Stomach (tissue), 8 donors: ENCODE measurements at regions not wholly inside any gene's neighbourhood (a gene's known extent, or its start where the extent isn't known, plus 50 kb on each side); places are given as distances from the start of the nearest gene placed in this dataset.

Experiments
- DNase-seq, 2 donors: peaks; one replicate each; pipeline versions ENCODE4 v3.0.0 to v3.0.0-alpha.2; 2013 to 2019
- H3K27ac ChIP-seq, 5 donors: fragments of 200-600 bp in 4 of 5; sonication (generic) in 4 of 5; one replicate each; pipeline ENCODE4 v1.5.1; 2013 to 2019; ENCODE audit warnings: mild to moderate bottlenecking in 1 of 5, moderate library complexity in 1 of 5
- H3K27me3 ChIP-seq, 3 donors: fragments of 200-600 bp; sonication (generic); one replicate each; pipeline ENCODE4 v1.5.1; 2017 to 2019; ENCODE audit warnings: mixed run types in 1 of 3
- H3K36me3 ChIP-seq, 4 donors: fragments of 200-600 bp; sonication (generic); 1 replicate in 3 of 4; 2 replicates in 1 of 4; pipeline ENCODE4 v1.5.1; 2016 to 2019
- H3K4me1 ChIP-seq, 4 donors: fragments of 200-600 bp; sonication (generic); one replicate each; pipeline ENCODE4 v1.5.1; 2016 to 2019
- H3K4me3 ChIP-seq, 4 donors: fragments of 200-600 bp; sonication (generic) in 3 of 4; one replicate each; pipeline ENCODE4 v1.5.1; 2016 to 2019; ENCODE audit warnings: mild to moderate bottlenecking in 1 of 4
- H3K9me3 ChIP-seq, 4 donors: fragments of 200-600 bp; sonication (generic); one replicate each; pipeline ENCODE4 v1.5.1; 2016 to 2019
- CTCF ChIP-seq, 7 experiments: fragments of 450-650 bp in 4 of 7; fragments of 200-600 bp in 3 of 7; sonication (generic) in 3 of 7; IDR thresholded peaks; one replicate each; pipeline ENCODE4 v1.5.1; 2016 to 2019; ENCODE audit warnings: antibody characterized with exemption in 7 of 7, control low read depth in 2 of 7, mild to moderate bottlenecking in 1 of 7
- EP300 ChIP-seq: sonication (generic); formaldehyde crosslinking; IDR thresholded peaks from one replicate; pipeline ENCODE4 v1.6.1; 2017; ENCODE audit warnings: antibody characterized with exemption
- POLR2A ChIP-seq, 4 donors: fragments of 450-650 bp; IDR thresholded peaks; one replicate each; pipeline ENCODE4 v1.6.1; 2016; ENCODE audit warnings: antibody characterized with exemption in 4 of 4, control low read depth in 2 of 4, mild to moderate bottlenecking in 1 of 4, moderate library complexity in 1 of 4
- POLR2AphosphoS5 ChIP-seq, 3 donors: sonication (generic); formaldehyde crosslinking; IDR thresholded peaks; one replicate each; pipeline ENCODE4 v1.6.1; 2016; ENCODE audit warnings: antibody characterized with exemption in 3 of 3
- WGBS, 5 donors: extraction: QIAGEN DNeasy Blood & Tissue Kit in 3 of 5; methylation state at CpG; one replicate each; pipeline versions ENCODE4 v1.1.5 to v1.1.7; 2013 to 2018; 5-methylcytosine and 5-hydroxymethylcytosine counted together
- intact Hi-C: fragments of 100-400 bp; cut with DNase I; formaldehyde crosslinking; loops from one replicate; pipeline ENCODE4 v1.15.1; 2023; ENCODE audit warnings: low total_unique reads
- donor health status: healthy with polysubstance abuse.
- donor health status: Bipolar disorder and iron deficiency.
- donor health status: healthy.

- Histone ChIP-seq H3K4me1 (no peaks in the 10 kb centered on the region), H3K9me3 (no peaks in the 10 kb centered on the region), H3K4me3 (no peak overlapping the region), H3K27ac (no peak overlapping the region), H3K27me3 (no peaks in the 10 kb centered on the region), H3K36me3 (no peaks in the 10 kb centered on the region)
- intact Hi-C loops = no loop called here
- no peak for DNase-seq
- TF ChIP-seq POLR2AphosphoS5 (IDR thresholded peaks at IDR 0.05) (no peak), EP300 (no peak), CTCF (IDR thresholded peaks at IDR 0.05) (no peak), POLR2A (IDR thresholded peaks at IDR 0.05) (no peak)
- 58 to 77% (median 73%) methylated on average over 2 of the region's 2 CpGs for WGBS, 5 donors
Measured at GRCh38 chr5:93019896-93020295, 561.1 kb downstream of the NR2F1-AS1 start.

GRCh38 chr5:93018461-93018860, 562.6 kb downstream of the NR2F1-AS1 start:
- Histone ChIP-seq H3K4me3 (no peak overlapping the region), H3K36me3 (no peaks in the 10 kb centered on the region), H3K9me3 (no peaks in the 10 kb centered on the region), H3K27ac (no peak overlapping the region), H3K27me3 (no peaks in the 10 kb centered on the region), H3K4me1 (no peaks in the 10 kb centered on the region)
- no peak for DNase-seq
- intact Hi-C loops = no loop called here
- TF ChIP-seq CTCF (IDR thresholded peaks at IDR 0.05) (no peak), POLR2AphosphoS5 (IDR thresholded peaks at IDR 0.05) (no peak), EP300 (no peak), POLR2A (IDR thresholded peaks at IDR 0.05) (no peak)

GRCh38 chr5:93017849-93018248, 563.2 kb downstream of the NR2F1-AS1 start:
- Histone ChIP-seq H3K27me3 (no peaks in the 10 kb centered on the region), H3K36me3 (no peaks in the 10 kb centered on the region), H3K9me3 (no peaks in the 10 kb centered on the region), H3K4me1 (no peaks in the 10 kb centered on the region), H3K4me3 (no peak overlapping the region), H3K27ac (no peak overlapping the region)
- DNase-seq = no peak
- 85 to 91% (median 89%) methylated on average over 2 of the region's 2 CpGs for WGBS, 5 donors
- intact Hi-C loops = no loop called here
- TF ChIP-seq POLR2A (IDR thresholded peaks at IDR 0.05) = no peak
- no peak for TF ChIP-seq EP300
- TF ChIP-seq POLR2AphosphoS5 (IDR thresholded peaks at IDR 0.05) = no peak

- Histone ChIP-seq H3K9me3 (no peaks in the 10 kb centered on the region), H3K4me3 (no peak overlapping the region), H3K27ac (no peak overlapping the region), H3K4me1 (no peaks in the 10 kb centered on the region), H3K36me3 (no peaks in the 10 kb centered on the region), H3K27me3 (no peaks in the 10 kb centered on the region)
- TF ChIP-seq EP300 (no peak), POLR2A (IDR thresholded peaks at IDR 0.05) (no peak), CTCF (IDR thresholded peaks at IDR 0.05) (no peak), POLR2AphosphoS5 (IDR thresholded peaks at IDR 0.05) (no peak)
- 87 to 97% (median 89%) methylated on average over 1 of the region's 1 CpG for WGBS, 5 donors
- no peak for DNase-seq
- intact Hi-C loops = no loop called here
Measured at GRCh38 chr5:93017376-93017775, 563.6 kb downstream of the NR2F1-AS1 start.

GRCh38 chr5:93010616-93011015, 570.4 kb downstream of the NR2F1-AS1 start:
- DNase-seq = no peak
- TF ChIP-seq POLR2A (IDR thresholded peaks at IDR 0.05) = no peak
- no peak for TF ChIP-seq CTCF (IDR thresholded peaks at IDR 0.05)
- TF ChIP-seq EP300 = no peak
- TF ChIP-seq POLR2AphosphoS5 (IDR thresholded peaks at IDR 0.05) = no peak
- H3K4me3 ChIP-seq = no peak overlapping the region
- H3K9me3 ChIP-seq = peaks cover 0 to 6% (median 0%) of the 10 kb centered on the region in 4 donors
- H3K27me3 ChIP-seq = no peaks in the 10 kb centered on the region
- H3K36me3 ChIP-seq = no peaks in the 10 kb centered on the region
- H3K4me1 ChIP-seq = no peaks in the 10 kb centered on the region
- no peak overlapping the region for H3K27ac ChIP-seq
- WGBS, 5 donors = 64 to 82% (median 73%) methylated on average over 1 of the region's 1 CpG
- intact Hi-C loops = no loop called here
